AG10803 (cell line): ENCODE measurements at regions not wholly inside any gene's neighbourhood (a gene's known extent, or its start where the extent isn't known, plus 50 kb on each side); places are given as distances from the start of the nearest gene placed in this dataset.
A peak's percentile ranks its signal among the peaks of the same experiment; 100 is the strongest.

Source experiments
- DNase-seq: peaks from one replicate; pipeline ENCODE4 v3.0.0; 2010; ENCODE audit warnings: low read depth
- H3K4me3 ChIP-seq: 2 replicates; pipeline ENCODE4 v1.5.1; 2011; ENCODE audit warnings: mild to moderate bottlenecking, low read length, control low read depth
- CTCF ChIP-seq: conservative IDR thresholded peaks from 2 replicates; pipeline ENCODE4 v1.5.1; 2011; ENCODE audit warnings: mild to moderate bottlenecking, low read length, control low read depth, inconsistent platforms

- TF ChIP-seq CTCF: no peak
Measured at GRCh38 chr10:21279217-21279575, 246.3 kb downstream of the SKIDA1 start.

GRCh38 chr10:21278491-21279216 lies 246.8 kb downstream of the SKIDA1 start:
- DNase-seq: peak; percentile 93
- peak; percentile 86 for TF ChIP-seq CTCF
- no peak overlapping the region for H3K4me3 ChIP-seq

More at GRCh38 chr10:21279217-21279575, 246.3 kb downstream of the SKIDA1 start:
- H3K4me3 ChIP-seq: no peak overlapping the region
- DNase-seq: no peak

GRCh38 chr10:21273400-21273968 lies 252.0 kb downstream of the SKIDA1 start:
- no peak for TF ChIP-seq CTCF
- DNase-seq: no peak
- no peak overlapping the region for H3K4me3 ChIP-seq

- no peak for TF ChIP-seq CTCF
- no peak overlapping the region for H3K4me3 ChIP-seq
- DNase-seq: no peak
Measured at GRCh38 chr10:21272643-21273399, 252.7 kb downstream of the SKIDA1 start.

GRCh38 chr10:21270976-21271375 lies 254.5 kb downstream of the SKIDA1 start:
- DNase-seq: no peak
- no peak for TF ChIP-seq CTCF
- H3K4me3 ChIP-seq: no peak overlapping the region

GRCh38 chr10:21269289-21269688 lies 256.2 kb downstream of the SKIDA1 start:
- no peak overlapping the region for H3K4me3 ChIP-seq
- no peak for TF ChIP-seq CTCF
- no peak for DNase-seq
